Panc1 (cell line): ENCODE measurements at regions not wholly inside any gene's neighbourhood (a gene's known extent, or its start where the extent isn't known, plus 50 kb on each side); places are given as distances from the start of the nearest gene placed in this dataset.

Experiments used
- REST ChIP-seq, 2 experiments: IDR thresholded peaks; 2 replicates each; pipeline ENCODE4 v1.6.1; 2011 to 2012; ENCODE audit warnings: low read depth in 2 of 2, control low read depth in 1 of 2, low read length in 1 of 2, mild to moderate bottlenecking in 1 of 2, moderate library complexity in 1 of 2; ENCODE audit not compliant: insufficient read depth in 1 of 2
- TF ChIP-seq, protein P1 (sequence below): fragments of 450-650 bp; IDR thresholded peaks from 2 replicates; pipeline ENCODE4 v1.5.1; 2017; ENCODE audit warnings: mild to moderate bottlenecking

DNA sequence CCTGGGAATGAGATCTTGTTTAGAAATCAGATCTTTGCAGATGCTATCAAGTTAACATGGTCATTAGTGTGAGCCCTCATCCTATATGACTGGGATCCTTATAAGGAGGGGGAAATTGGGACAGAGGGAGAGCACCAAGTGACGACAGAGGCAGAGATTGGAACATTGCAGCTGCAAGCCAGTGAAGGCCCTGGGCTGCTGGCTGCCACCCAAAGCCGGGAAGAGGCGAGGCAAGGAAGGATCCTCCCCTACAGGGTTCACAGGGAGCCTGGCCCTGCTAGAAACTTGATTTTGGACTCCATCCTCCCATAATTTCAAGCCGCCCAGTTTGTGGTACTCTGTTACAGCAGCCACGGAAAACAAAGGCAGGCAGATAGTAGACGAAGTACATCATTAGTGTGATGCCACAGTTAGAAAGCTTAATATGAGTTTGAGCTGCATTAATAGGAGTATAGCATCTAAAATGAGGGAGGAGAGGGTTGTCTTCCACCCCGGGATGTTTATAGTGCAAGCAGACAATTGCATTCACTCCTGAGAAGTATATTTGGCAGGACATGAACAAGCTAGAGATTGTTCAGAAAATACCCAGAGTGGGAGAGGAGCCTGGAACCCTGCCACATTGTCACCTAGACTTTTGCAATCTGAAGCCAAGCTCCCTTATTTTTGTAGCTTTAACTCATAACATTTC, 56.8 kb upstream of the CLMP start:
- TF ChIP-seq, protein P1, sequence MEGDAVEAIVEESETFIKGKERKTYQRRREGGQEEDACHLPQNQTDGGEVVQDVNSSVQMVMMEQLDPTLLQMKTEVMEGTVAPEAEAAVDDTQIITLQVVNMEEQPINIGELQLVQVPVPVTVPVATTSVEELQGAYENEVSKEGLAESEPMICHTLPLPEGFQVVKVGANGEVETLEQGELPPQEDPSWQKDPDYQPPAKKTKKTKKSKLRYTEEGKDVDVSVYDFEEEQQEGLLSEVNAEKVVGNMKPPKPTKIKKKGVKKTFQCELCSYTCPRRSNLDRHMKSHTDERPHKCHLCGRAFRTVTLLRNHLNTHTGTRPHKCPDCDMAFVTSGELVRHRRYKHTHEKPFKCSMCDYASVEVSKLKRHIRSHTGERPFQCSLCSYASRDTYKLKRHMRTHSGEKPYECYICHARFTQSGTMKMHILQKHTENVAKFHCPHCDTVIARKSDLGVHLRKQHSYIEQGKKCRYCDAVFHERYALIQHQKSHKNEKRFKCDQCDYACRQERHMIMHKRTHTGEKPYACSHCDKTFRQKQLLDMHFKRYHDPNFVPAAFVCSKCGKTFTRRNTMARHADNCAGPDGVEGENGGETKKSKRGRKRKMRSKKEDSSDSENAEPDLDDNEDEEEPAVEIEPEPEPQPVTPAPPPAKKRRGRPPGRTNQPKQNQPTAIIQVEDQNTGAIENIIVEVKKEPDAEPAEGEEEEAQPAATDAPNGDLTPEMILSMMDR: no peak
- TF ChIP-seq REST (IDR thresholded peaks at IDR 0.05; ENCODE audit: insufficient read depth in 1 of 2, low read depth in 2 of 2, low read length in 1 of 2): no peak
